ENCODE measurements at regions not wholly inside any gene's neighbourhood (a gene's known extent, or its start where the extent isn't known, plus 50 kb on each side); places are given as distances from the start of the nearest gene placed in this dataset.

GRCh38 chr7:17402628-17403278 lies 104.3 kb downstream of the AHR start:
- no peak for TF ChIP-seq CTCF (IDR thresholded peaks at IDR 0.05)
- no peak for TF ChIP-seq POLR2A (IDR thresholded peaks at IDR 0.05; ENCODE audit: low read depth)
- TF ChIP-seq POLR2AphosphoS5 (IDR thresholded peaks at IDR 0.05): no peak

All from esophagus muscularis mucosa (tissue), 3 donors.